ENCODE measurements at regions not wholly inside any gene's neighbourhood (a gene's known extent, or its start where the extent isn't known, plus 50 kb on each side); places are given as distances from the start of the nearest gene placed in this dataset.

GRCh38 chr4:177558995-177559394, 116.8 kb upstream of the AGA start:
- H3K27me3 ChIP-seq (ENCODE audit: insufficient read depth, low read depth, severe bottlenecking): peaks cover 52% of the 10 kb centered on the region
- H3K9me3 ChIP-seq (ENCODE audit: severe bottlenecking): no peaks in the 10 kb centered on the region
- peak; percentile 17 for DNase-seq
- no peak for TF ChIP-seq CTCF (IDR thresholded peaks at IDR 0.05; ENCODE audit: low read depth, low read length)
- no peak overlapping the region for H3K27ac ChIP-seq
- no peaks in the 10 kb centered on the region for H3K36me3 ChIP-seq
- no peak overlapping the region for H3K4me3 ChIP-seq (ENCODE audit: low read depth, low read length)

- Histone ChIP-seq H3K27ac (no peak overlapping the region), H3K4me3 (ENCODE audit: low read depth, low read length) (no peak overlapping the region), H3K36me3 (no peaks in the 10 kb centered on the region), H3K27me3 (ENCODE audit: insufficient read depth, low read depth, severe bottlenecking) (peaks cover 48% of the 10 kb centered on the region), H3K9me3 (ENCODE audit: severe bottlenecking) (no peaks in the 10 kb centered on the region)
- TF ChIP-seq CTCF (IDR thresholded peaks at IDR 0.05; ENCODE audit: low read depth, low read length): no peak
- no peak for DNase-seq
Observed at GRCh38 chr4:177562163-177562562, 119.9 kb upstream of the AGA start.

GRCh38 chr4:177562859-177563258, 120.6 kb upstream of the AGA start:
- Histone ChIP-seq H3K27ac (no peak overlapping the region), H3K27me3 (ENCODE audit: insufficient read depth, low read depth, severe bottlenecking) (peaks cover 52% of the 10 kb centered on the region), H3K4me3 (ENCODE audit: low read depth, low read length) (no peak overlapping the region), H3K36me3 (no peaks in the 10 kb centered on the region), H3K9me3 (ENCODE audit: severe bottlenecking) (no peaks in the 10 kb centered on the region)
- TF ChIP-seq CTCF (IDR thresholded peaks at IDR 0.05; ENCODE audit: low read depth, low read length): no peak
- no peak for DNase-seq

- Histone ChIP-seq H3K27ac (no peak overlapping the region), H3K36me3 (no peaks in the 10 kb centered on the region), H3K4me3 (ENCODE audit: low read depth, low read length) (no peak overlapping the region), H3K27me3 (ENCODE audit: insufficient read depth, low read depth, severe bottlenecking) (peaks cover 57% of the 10 kb centered on the region), H3K9me3 (ENCODE audit: severe bottlenecking) (no peaks in the 10 kb centered on the region)
- DNase-seq: no peak
- TF ChIP-seq CTCF (IDR thresholded peaks at IDR 0.05; ENCODE audit: low read depth, low read length): no peak
Observed at GRCh38 chr4:177566691-177567090, 124.5 kb upstream of the AGA start.

GRCh38 chr4:177568931-177569330, 126.7 kb upstream of the AGA start:
- DNase-seq: no peak
- no peaks in the 10 kb centered on the region for H3K36me3 ChIP-seq
- H3K27ac ChIP-seq: no peak overlapping the region
- no peaks in the 10 kb centered on the region for H3K9me3 ChIP-seq (ENCODE audit: severe bottlenecking)
- peaks cover 53% of the 10 kb centered on the region for H3K27me3 ChIP-seq (ENCODE audit: insufficient read depth, low read depth, severe bottlenecking)
- no peak for TF ChIP-seq CTCF (IDR thresholded peaks at IDR 0.05; ENCODE audit: low read depth, low read length)
- no peak overlapping the region for H3K4me3 ChIP-seq (ENCODE audit: low read depth, low read length)

GRCh38 chr4:177569434-177569833, 127.2 kb upstream of the AGA start:
- Histone ChIP-seq H3K9me3 (ENCODE audit: severe bottlenecking) (no peaks in the 10 kb centered on the region), H3K27ac (no peak overlapping the region), H3K4me3 (ENCODE audit: low read depth, low read length) (no peak overlapping the region), H3K36me3 (no peaks in the 10 kb centered on the region), H3K27me3 (ENCODE audit: insufficient read depth, low read depth, severe bottlenecking) (peaks cover 58% of the 10 kb centered on the region)
- DNase-seq: no peak
- TF ChIP-seq CTCF (IDR thresholded peaks at IDR 0.05; ENCODE audit: low read depth, low read length): no peak
